OCI-LY3 (cell line): ENCODE measurements at regions not wholly inside any gene's neighbourhood (a gene's known extent, or its start where the extent isn't known, plus 50 kb on each side); places are given as distances from the start of the nearest gene placed in this dataset.

Experiments
- EZH2phosphoT487 ChIP-seq: fragments of 200-600 bp; shearing (Covaris generic); IDR thresholded peaks from 2 replicates; pipeline ENCODE4 v1.6.1; 2018; ENCODE audit warnings: antibody characterized with exemption, mixed run types, low read depth
- TF ChIP-seq, protein P1 (sequence below): fragments of 200-600, 300-600 bp; sonication (generic); IDR thresholded peaks from 2 replicates; pipeline ENCODE4 v1.5.1; 2014; ENCODE audit warnings: antibody characterized with exemption, low read length, low read depth

DNA sequence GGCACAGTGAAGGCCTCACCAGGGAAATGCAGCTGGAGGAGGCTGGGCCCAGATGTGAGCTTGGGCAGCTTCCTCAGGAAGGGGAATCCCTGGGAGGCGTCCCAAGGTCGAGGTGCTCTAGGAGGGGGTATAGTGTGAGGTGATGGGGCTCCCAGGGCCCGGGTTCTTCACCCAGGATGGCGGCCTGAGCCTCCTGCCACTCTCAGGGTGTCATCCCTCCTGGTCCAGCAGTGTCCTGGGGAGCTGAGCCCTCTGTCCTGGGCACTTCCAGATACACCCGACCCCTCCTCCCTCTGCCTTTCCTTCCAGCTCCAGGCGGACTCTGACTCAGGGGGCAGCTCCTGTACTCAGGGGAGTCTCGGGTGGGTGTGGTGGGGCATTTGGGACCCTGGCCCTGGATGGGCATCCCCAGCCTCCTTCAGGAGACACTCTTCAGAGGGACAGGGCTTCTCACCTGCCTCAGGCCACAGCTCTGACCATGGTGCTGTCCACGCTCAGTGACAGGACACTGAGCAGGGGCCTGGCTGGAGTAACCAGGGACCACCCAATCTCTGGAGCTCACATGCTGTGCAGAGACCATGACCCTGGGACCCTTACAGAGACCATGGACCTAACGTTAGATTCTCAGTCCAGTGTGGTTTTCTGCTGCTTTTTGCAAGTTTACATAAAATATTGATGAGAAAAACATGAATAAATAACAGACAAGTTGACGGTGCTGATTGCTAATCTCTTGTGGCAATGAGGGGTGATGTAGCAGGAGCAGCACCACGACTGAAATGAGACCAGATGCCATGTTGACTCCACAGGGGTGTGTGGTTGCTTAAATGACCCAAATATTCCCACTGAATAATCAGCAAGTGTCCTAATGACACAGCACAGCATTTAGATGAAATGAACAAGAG lies 101.9 kb downstream of the GGTLC2 start:
- TF ChIP-seq, protein P1, sequence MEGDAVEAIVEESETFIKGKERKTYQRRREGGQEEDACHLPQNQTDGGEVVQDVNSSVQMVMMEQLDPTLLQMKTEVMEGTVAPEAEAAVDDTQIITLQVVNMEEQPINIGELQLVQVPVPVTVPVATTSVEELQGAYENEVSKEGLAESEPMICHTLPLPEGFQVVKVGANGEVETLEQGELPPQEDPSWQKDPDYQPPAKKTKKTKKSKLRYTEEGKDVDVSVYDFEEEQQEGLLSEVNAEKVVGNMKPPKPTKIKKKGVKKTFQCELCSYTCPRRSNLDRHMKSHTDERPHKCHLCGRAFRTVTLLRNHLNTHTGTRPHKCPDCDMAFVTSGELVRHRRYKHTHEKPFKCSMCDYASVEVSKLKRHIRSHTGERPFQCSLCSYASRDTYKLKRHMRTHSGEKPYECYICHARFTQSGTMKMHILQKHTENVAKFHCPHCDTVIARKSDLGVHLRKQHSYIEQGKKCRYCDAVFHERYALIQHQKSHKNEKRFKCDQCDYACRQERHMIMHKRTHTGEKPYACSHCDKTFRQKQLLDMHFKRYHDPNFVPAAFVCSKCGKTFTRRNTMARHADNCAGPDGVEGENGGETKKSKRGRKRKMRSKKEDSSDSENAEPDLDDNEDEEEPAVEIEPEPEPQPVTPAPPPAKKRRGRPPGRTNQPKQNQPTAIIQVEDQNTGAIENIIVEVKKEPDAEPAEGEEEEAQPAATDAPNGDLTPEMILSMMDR: no peak
- TF ChIP-seq EZH2phosphoT487: no peak
